DOHH2 (cell line): ENCODE measurements at regions not wholly inside any gene's neighbourhood (a gene's known extent, or its start where the extent isn't known, plus 50 kb on each side); places are given as distances from the start of the nearest gene placed in this dataset.

Experiments
- H3F3A ChIP-seq: fragments of 200-600 bp; sonication (generic), shearing (Covaris generic); 2 replicates; pipeline ENCODE4 v1.6.0; 2016; ENCODE audit warnings: antibody characterized with exemption, mild to moderate bottlenecking; ENCODE audit not compliant: control insufficient read depth, insufficient read depth
- H3K27ac ChIP-seq: fragments of 200-600 bp; sonication (generic); 2 replicates; pipeline ENCODE4 v1.5.1; 2014; ENCODE audit warnings: low read depth, mild to moderate bottlenecking, low read length, moderate library complexity
- H3K27me3 ChIP-seq: fragments of 200-600 bp; sonication (generic); 2 replicates; pipeline ENCODE4 v1.6.1; 2014; ENCODE audit warnings: mild to moderate bottlenecking, low read length, mixed read lengths; ENCODE audit not compliant: control insufficient read depth
- H3K36me3 ChIP-seq: fragments of 200-600 bp; sonication (generic); 2 replicates; pipeline ENCODE4 v1.6.1; 2014; ENCODE audit warnings: mild to moderate bottlenecking, low read length, moderate library complexity, mixed read lengths; ENCODE audit not compliant: control insufficient read depth
- H3K4me1 ChIP-seq: fragments of 200-600 bp; sonication (generic); 2 replicates; pipeline ENCODE4 v1.6.1; 2014; ENCODE audit warnings: mild to moderate bottlenecking, low read length, mixed read lengths; ENCODE audit not compliant: control insufficient read depth
- H3K4me2 ChIP-seq: fragments of 200-600 bp; sonication (generic); 2 replicates; pipeline ENCODE4 v1.6.0; 2014; ENCODE audit warnings: mild to moderate bottlenecking, low read length, moderate library complexity
- H3K4me3 ChIP-seq: fragments of 200-600 bp; sonication (generic); 2 replicates; pipeline ENCODE4 v1.5.1; 2014; ENCODE audit warnings: mild to moderate bottlenecking, low read length, mixed read lengths
- H3K79me2 ChIP-seq: fragments of 200-600 bp; sonication (generic); 2 replicates; pipeline ENCODE4 v1.6.1; 2014; ENCODE audit warnings: mild to moderate bottlenecking, low read length, mixed read lengths; ENCODE audit not compliant: control insufficient read depth
- H3K9me2 ChIP-seq: fragments of 200-600 bp; sonication (generic); replicated peaks from 2 replicates; pipeline ENCODE4 v1.6.1; 2014; ENCODE audit warnings: mild to moderate bottlenecking, low read length, mixed read lengths; ENCODE audit not compliant: control insufficient read depth
- H3K9me3 ChIP-seq: fragments of 200-600 bp; sonication (generic); 2 replicates; pipeline ENCODE4 v1.6.1; 2014; ENCODE audit warnings: antibody characterized with exemption, low read length, mixed read lengths; ENCODE audit not compliant: control insufficient read depth, insufficient read depth
- H4K20me1 ChIP-seq: fragments of 200-600 bp; sonication (generic); 2 replicates; pipeline ENCODE4 v1.6.0; 2014; ENCODE audit warnings: low read depth, mild to moderate bottlenecking, antibody characterized with exemption, low read length, moderate library complexity; ENCODE audit not compliant: control insufficient read depth, insufficient read depth
- CTCF ChIP-seq: fragments of 200-600 bp; sonication (generic); IDR thresholded peaks from one replicate; pipeline ENCODE4 v1.5.1; 2014; ENCODE audit warnings: antibody characterized with exemption, mild to moderate bottlenecking, low read depth, low read length; ENCODE audit not compliant: poor library complexity, severe bottlenecking
- EZH2phosphoT487 ChIP-seq: fragments of 200-600 bp; sonication (generic); IDR thresholded peaks from 2 replicates; pipeline ENCODE4 v1.6.1; 2017; ENCODE audit warnings: borderline replicate concordance, mild to moderate bottlenecking, antibody characterized with exemption, low read length, moderate library complexity, mixed read lengths

- Histone ChIP-seq H3K4me1 (no peaks in the 10 kb centered on the region), H3K36me3 (no peaks in the 10 kb centered on the region), H3K4me2 (no peak overlapping the region), H3K79me2 (no peaks in the 10 kb centered on the region), H3K9me2 (no peaks in the 10 kb centered on the region), H3F3A (no peaks in the 10 kb centered on the region), H3K27me3 (no peaks in the 10 kb centered on the region), H3K9me3 (no peaks in the 10 kb centered on the region), H4K20me1 (no peaks in the 10 kb centered on the region), H3K27ac (no peak overlapping the region), H3K4me3 (no peak overlapping the region)
- TF ChIP-seq CTCF = no peak
- TF ChIP-seq EZH2phosphoT487 = no peak
Observed at GRCh38 chr13:107291875-107292274, 723.9 kb upstream of the ARGLU1 start.

- no peaks in the 10 kb centered on the region for H3F3A ChIP-seq
- H3K27ac ChIP-seq = no peak overlapping the region
- no peak for TF ChIP-seq EZH2phosphoT487
- no peak for TF ChIP-seq CTCF
- H4K20me1 ChIP-seq = no peaks in the 10 kb centered on the region
- no peaks in the 10 kb centered on the region for H3K9me3 ChIP-seq
- no peaks in the 10 kb centered on the region for H3K36me3 ChIP-seq
- no peaks in the 10 kb centered on the region for H3K4me1 ChIP-seq
- no peaks in the 10 kb centered on the region for H3K79me2 ChIP-seq
- no peak overlapping the region for H3K4me2 ChIP-seq
- no peak overlapping the region for H3K4me3 ChIP-seq
- no peaks in the 10 kb centered on the region for H3K9me2 ChIP-seq
- H3K27me3 ChIP-seq = no peaks in the 10 kb centered on the region
Observed at GRCh38 chr13:107289540-107289939, 721.6 kb upstream of the ARGLU1 start.

- Histone ChIP-seq H3F3A (no peaks in the 10 kb centered on the region), H3K27ac (no peak overlapping the region), H3K4me3 (no peak overlapping the region), H3K4me2 (no peak overlapping the region), H3K9me3 (no peaks in the 10 kb centered on the region), H3K79me2 (no peaks in the 10 kb centered on the region), H3K9me2 (no peaks in the 10 kb centered on the region), H3K4me1 (no peaks in the 10 kb centered on the region), H3K27me3 (no peaks in the 10 kb centered on the region), H4K20me1 (no peaks in the 10 kb centered on the region), H3K36me3 (no peaks in the 10 kb centered on the region)
- no peak for TF ChIP-seq CTCF
- TF ChIP-seq EZH2phosphoT487 = no peak
Observed at GRCh38 chr13:107284173-107284572, 716.2 kb upstream of the ARGLU1 start.

GRCh38 chr13:107277911-107278310 lies 710.0 kb upstream of the ARGLU1 start:
- H4K20me1 ChIP-seq = no peaks in the 10 kb centered on the region
- TF ChIP-seq CTCF (no peak), EZH2phosphoT487 (no peak)
- H3K4me1 ChIP-seq = no peaks in the 10 kb centered on the region
- H3F3A ChIP-seq = no peaks in the 10 kb centered on the region
- no peak overlapping the region for H3K27ac ChIP-seq
- no peaks in the 10 kb centered on the region for H3K79me2 ChIP-seq
- H3K4me3 ChIP-seq = no peak overlapping the region
- H3K9me2 ChIP-seq = no peaks in the 10 kb centered on the region
- no peaks in the 10 kb centered on the region for H3K27me3 ChIP-seq
- H3K9me3 ChIP-seq = no peaks in the 10 kb centered on the region
- no peak overlapping the region for H3K4me2 ChIP-seq
- no peaks in the 10 kb centered on the region for H3K36me3 ChIP-seq
